NCI-H748 (cell line): ENCODE measurements at regions not wholly inside any gene's neighbourhood (a gene's known extent, or its start where the extent isn't known, plus 50 kb on each side); places are given as distances from the start of the nearest gene placed in this dataset.

Source experiments
- DNase-seq: peaks from one replicate; lab custom pipeline; 2025; ENCODE audit not compliant: unreplicated experiment; lab: John Stamatoyannopoulos, UW

DNA sequence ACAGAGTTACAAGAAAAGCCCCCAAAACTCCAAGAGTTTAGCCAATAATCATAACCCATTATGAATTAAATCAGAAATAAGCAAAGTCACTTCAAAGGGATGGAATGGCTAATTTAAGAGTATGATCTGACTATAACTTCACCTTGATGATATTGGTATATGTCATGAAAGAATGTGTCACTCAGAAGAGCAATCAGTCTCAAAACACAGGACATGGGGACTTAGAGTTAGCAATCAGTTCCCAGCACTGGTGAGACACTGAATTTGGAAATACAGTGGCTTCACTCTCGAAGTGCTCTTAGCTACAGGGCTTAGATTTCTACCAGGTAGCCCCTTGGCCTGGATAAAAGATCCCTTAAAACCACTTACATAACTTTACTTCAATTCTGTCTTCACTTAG is 65.7 kb upstream of the EXOC1L start:
- DNase-seq: no peak

GRCh38 chr4:55754754-55755350 is 64.7 kb upstream of the EXOC1L start:
- no peak for DNase-seq

DNA sequence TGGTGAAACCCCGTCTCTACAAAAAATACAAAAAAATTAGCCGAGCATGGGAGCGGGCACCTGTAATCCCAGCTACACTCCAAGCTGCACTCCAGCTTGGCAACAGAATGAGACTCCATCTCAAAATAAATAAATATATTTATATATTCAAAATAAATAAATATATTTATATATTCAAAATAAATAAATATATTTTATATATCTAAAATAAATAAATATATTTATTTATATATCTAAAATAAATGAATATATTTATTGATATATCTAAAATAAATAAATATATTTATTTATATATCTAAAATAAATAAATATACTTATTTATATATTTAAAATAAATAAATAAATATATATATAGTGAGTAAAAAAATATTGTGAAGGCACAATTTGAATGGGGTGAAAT is 63.4 kb upstream of the EXOC1L start:
- DNase-seq: no peak

DNA sequence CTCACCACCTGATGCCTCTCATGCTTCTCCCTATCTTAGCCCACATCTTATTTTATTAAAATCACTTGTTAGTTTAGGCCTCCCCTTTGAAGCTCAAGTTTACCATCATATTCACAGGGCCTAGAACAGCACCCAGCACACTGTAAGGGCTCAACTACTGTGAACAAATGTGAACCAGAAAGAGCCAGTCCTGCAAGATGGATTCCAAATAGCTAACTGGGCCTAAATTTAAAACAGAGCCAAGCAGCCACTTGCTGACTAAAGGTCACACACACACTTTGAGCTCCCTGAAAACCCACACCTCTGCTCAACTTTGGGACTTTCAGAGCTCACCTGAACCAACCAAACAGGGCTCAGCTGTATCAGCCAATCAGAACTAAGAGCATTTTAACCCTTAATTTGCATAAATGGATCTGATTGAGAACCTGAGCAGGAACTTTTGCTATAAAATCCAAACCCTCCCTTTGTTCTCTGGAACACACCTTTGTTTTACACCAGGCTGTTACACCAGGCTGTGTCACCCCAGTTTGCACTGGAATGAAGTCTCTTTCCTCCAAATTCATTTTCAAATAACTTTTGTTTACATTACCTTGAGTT is 62.1 kb upstream of the EXOC1L start:
- no peak for DNase-seq

- DNase-seq: no peak
Observed at GRCh38 chr4:55758066-55758465, 61.5 kb upstream of the EXOC1L start.

DNA sequence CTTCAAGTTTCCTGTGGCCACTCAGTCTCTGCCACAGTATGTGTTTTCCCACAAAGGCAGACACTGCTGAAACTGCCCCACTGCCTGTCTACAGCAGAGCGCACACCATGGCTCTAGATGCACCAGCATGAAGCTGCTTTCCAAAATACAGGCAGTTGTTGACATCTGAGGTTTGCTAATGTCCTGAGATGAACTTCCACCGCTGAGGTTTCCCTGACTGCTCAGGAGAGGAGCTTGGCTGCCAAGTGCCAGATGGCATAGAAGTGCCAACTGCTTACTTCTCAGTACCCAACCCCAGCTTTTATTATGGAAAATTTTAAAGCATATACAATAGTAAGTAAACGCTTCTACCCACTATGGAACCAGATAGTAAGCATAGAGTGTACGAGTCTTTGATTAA is 61.0 kb upstream of the EXOC1L start:
- DNase-seq: no peak

DNA sequence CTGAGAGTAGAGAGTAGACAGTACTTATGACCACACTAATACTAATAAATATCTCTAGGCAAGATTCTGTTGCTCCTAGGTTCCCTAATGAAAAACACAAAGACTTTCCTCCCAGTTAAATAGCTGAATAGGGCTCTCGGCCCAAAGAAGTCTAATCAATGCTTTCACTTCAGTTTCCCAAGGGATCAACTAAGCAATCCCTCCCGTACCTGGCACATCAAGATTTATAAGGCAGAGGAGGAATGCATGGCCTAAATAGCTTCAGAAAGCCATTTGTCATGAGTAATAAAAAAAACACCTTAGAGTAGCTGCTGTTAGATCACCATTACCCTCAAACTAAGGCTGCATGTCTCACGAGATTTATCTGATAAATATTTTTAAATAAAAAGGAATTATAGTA is 56.8 kb upstream of the EXOC1L start:
- no peak for DNase-seq

GRCh38 chr4:55763996-55764395 is 55.6 kb upstream of the EXOC1L start:
- no peak for DNase-seq

DNA sequence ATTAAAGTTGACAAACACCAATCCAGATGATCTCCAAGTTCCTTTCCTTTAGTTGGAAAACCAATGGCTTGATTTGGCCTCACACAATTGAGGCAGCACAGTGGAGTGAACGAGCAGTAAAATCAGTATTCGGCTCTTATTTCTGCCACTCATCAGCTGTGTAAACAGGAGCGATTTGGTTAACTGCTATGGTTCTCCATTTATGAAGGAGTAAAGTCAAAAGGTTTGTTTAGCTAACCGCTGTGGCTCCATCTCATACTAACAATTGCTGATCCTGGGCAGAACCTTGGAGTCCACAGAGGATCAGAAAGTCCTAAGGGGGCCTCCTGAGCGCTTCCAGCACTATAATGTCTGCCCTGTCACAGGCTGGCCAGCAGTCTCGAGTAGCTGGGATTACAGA is 54.5 kb upstream of the EXOC1L start:
- peak; percentile 79 for DNase-seq

- no peak for DNase-seq
Observed at GRCh38 chr4:55768291-55768690, 51.3 kb upstream of the EXOC1L start.
